GM10266 (cell line): ENCODE measurements at regions not wholly inside any gene's neighbourhood (a gene's known extent, or its start where the extent isn't known, plus 50 kb on each side); places are given as distances from the start of the nearest gene placed in this dataset.

ENCODE experiments used
- DNase-seq: peaks from one replicate; pipeline ENCODE4 v3.0.0; 2012; ENCODE audit errors: extremely low spot score
- CTCF ChIP-seq: IDR thresholded peaks from 2 replicates; pipeline ENCODE4 v1.5.1; 2012; ENCODE audit warnings: mild to moderate bottlenecking, low read depth; ENCODE audit not compliant: control insufficient read depth, insufficient read depth; ENCODE audit errors: missing control alignments

GRCh38 chr5:124231802-124232201 is 514.6 kb downstream of the ZNF608 start:
- no peak for DNase-seq
- TF ChIP-seq CTCF, result no peak

GRCh38 chr5:124231230-124231629 is 515.2 kb downstream of the ZNF608 start:
- no peak for TF ChIP-seq CTCF
- DNase-seq, result no peak

- no peak for DNase-seq
- no peak for TF ChIP-seq CTCF
Observed at GRCh38 chr5:124230456-124230855, 516.0 kb downstream of the ZNF608 start.

- no peak for TF ChIP-seq CTCF
- DNase-seq, result no peak
Observed at GRCh38 chr5:124229352-124229751, 517.1 kb downstream of the ZNF608 start.

GRCh38 chr5:124227914-124228313 is 518.5 kb downstream of the ZNF608 start:
- TF ChIP-seq CTCF, result no peak
- DNase-seq, result no peak

GRCh38 chr5:124220418-124220817 is 526.0 kb downstream of the ZNF608 start:
- no peak for TF ChIP-seq CTCF
- DNase-seq, result no peak

- no peak for DNase-seq
- no peak for TF ChIP-seq CTCF
Observed at GRCh38 chr5:124212934-124213333, 533.5 kb downstream of the ZNF608 start.
